ENCODE measurements at regions not wholly inside any gene's neighbourhood (a gene's known extent, or its start where the extent isn't known, plus 50 kb on each side); places are given as distances from the start of the nearest gene placed in this dataset.
"Not testable (repeated sequence)": the region's sequence is repeated elsewhere in the genome, so short reads cannot be mapped to it uniquely, and the experiment has no call there.

- Mint-ChIP-seq H3K27ac (peak overlapping the region; percentile 93), H3K36me3 (no peaks in the 10 kb centered on the region)
Observed at GRCh38 chr13:22883262-22883840, 297.4 kb upstream of the SGCG start.

GRCh38 chr13:22883956-22884355 lies 296.8 kb upstream of the SGCG start:
- H3K4me1 Mint-ChIP-seq, result peaks cover 28% of the 10 kb centered on the region
- DNase-seq (ENCODE audit: low spot score in 2 of 2, unreplicated experiment in 2 of 2), result no peak
- no peak for TF ChIP-seq CTCF (IDR thresholded peaks at IDR 0.05; ENCODE audit: unreplicated experiment)
- no peaks in the 10 kb centered on the region for H3K27me3 Mint-ChIP-seq (ENCODE audit: low read depth)
- H3K4me3 Mint-ChIP-seq, result no peak overlapping the region
- H3K9me3 Mint-ChIP-seq, result peaks cover 8% of the 10 kb centered on the region
- H3K36me3 Mint-ChIP-seq, result no peaks in the 10 kb centered on the region
- H3K27ac Mint-ChIP-seq, result peak overlapping the region; percentile 93

More at GRCh38 chr13:22883262-22883840, 297.4 kb upstream of the SGCG start:
- peaks cover 3% of the 10 kb centered on the region for H3K9me3 Mint-ChIP-seq
- no peaks in the 10 kb centered on the region for H3K27me3 Mint-ChIP-seq (ENCODE audit: low read depth)
- H3K4me1 Mint-ChIP-seq, result peaks cover 28% of the 10 kb centered on the region
- no peak overlapping the region for H3K4me3 Mint-ChIP-seq
- no peak for TF ChIP-seq CTCF (IDR thresholded peaks at IDR 0.05; ENCODE audit: unreplicated experiment)
- no peak for DNase-seq (ENCODE audit: low spot score in 2 of 2, unreplicated experiment in 2 of 2)

GRCh38 chr13:22886061-22886460 lies 294.7 kb upstream of the SGCG start:
- DNase-seq (ENCODE audit: low spot score in 2 of 2, unreplicated experiment in 2 of 2); H3K27me3 Mint-ChIP-seq (ENCODE audit: low read depth); H3K4me3 Mint-ChIP-seq; H3K36me3 Mint-ChIP-seq; H3K27ac Mint-ChIP-seq: not testable (repeated sequence)
- H3K9me3 Mint-ChIP-seq, result peaks cover 15% of the 10 kb centered on the region
- peaks cover 27% of the 10 kb centered on the region for H3K4me1 Mint-ChIP-seq

GRCh38 chr13:22889376-22889775 lies 291.4 kb upstream of the SGCG start:
- peaks cover 23% of the 10 kb centered on the region for H3K9me3 Mint-ChIP-seq
- not testable (repeated sequence) for H3K4me3 Mint-ChIP-seq; H3K27me3 Mint-ChIP-seq (ENCODE audit: low read depth); H3K27ac Mint-ChIP-seq; DNase-seq (ENCODE audit: low spot score in 2 of 2, unreplicated experiment in 2 of 2); H3K4me1 Mint-ChIP-seq
- H3K36me3 Mint-ChIP-seq, result peaks cover 11% of the 10 kb centered on the region

GRCh38 chr13:22893204-22893603 lies 287.6 kb upstream of the SGCG start:
- TF ChIP-seq CTCF (IDR thresholded peaks at IDR 0.05; ENCODE audit: unreplicated experiment), result no peak
- H3K27ac Mint-ChIP-seq, result no peak overlapping the region
- no peaks in the 10 kb centered on the region for H3K27me3 Mint-ChIP-seq (ENCODE audit: low read depth)
- no peak for DNase-seq (ENCODE audit: low spot score in 2 of 2, unreplicated experiment in 2 of 2)
- H3K9me3 Mint-ChIP-seq, result peaks cover 20% of the 10 kb centered on the region
- H3K4me1 Mint-ChIP-seq, result peaks cover 12% of the 10 kb centered on the region
- H3K36me3 Mint-ChIP-seq, result peaks cover 11% of the 10 kb centered on the region
- no peak overlapping the region for H3K4me3 Mint-ChIP-seq

- Mint-ChIP-seq H3K9me3 (peaks cover 17% of the 10 kb centered on the region), H3K27ac (no peak overlapping the region), H3K4me1 (peaks cover 12% of the 10 kb centered on the region), H3K27me3 (ENCODE audit: low read depth) (no peaks in the 10 kb centered on the region), H3K4me3 (no peak overlapping the region), H3K36me3 (peaks cover 11% of the 10 kb centered on the region)
- TF ChIP-seq CTCF (IDR thresholded peaks at IDR 0.05; ENCODE audit: unreplicated experiment), result no peak
- DNase-seq (ENCODE audit: low spot score in 2 of 2, unreplicated experiment in 2 of 2), result no peak
Observed at GRCh38 chr13:22893777-22894176, 287.0 kb upstream of the SGCG start.

Measured in mesothelial cell of epicardium (in vitro differentiated cells).